ENCODE measurements at regions not wholly inside any gene's neighbourhood (a gene's known extent, or its start where the extent isn't known, plus 50 kb on each side); places are given as distances from the start of the nearest gene placed in this dataset.

GRCh38 chr1:36708587-36708986 lies 225.9 kb upstream of the CSF3R start:
- Histone ChIP-seq H3K9ac (ENCODE audit: low read depth, low read length) (no peak overlapping the region), H3K4me1 (ENCODE audit: control insufficient read depth, insufficient read depth, low read length) (no peaks in the 10 kb centered on the region), H3K27ac (ENCODE audit: insufficient read depth, low read length) (no peak overlapping the region), H2AK5ac (ENCODE audit: low read depth, low read length) (no peak overlapping the region), H4K20me1 (ENCODE audit: insufficient read depth, low read length) (no peaks in the 10 kb centered on the region), H2BK120ac (ENCODE audit: low read depth, low read length) (no peak overlapping the region), H3K79me1 (ENCODE audit: low read depth in 1 of 2, low read length in 2 of 2) (no peaks in the 10 kb centered on the region), H4K5ac (ENCODE audit: low read depth, low read length) (no peak overlapping the region), H2BK5ac (ENCODE audit: low read depth, low read length, poor library complexity, severe bottlenecking) (no peak overlapping the region), H2AK9ac (replicated peaks; ENCODE audit: low read depth, low read length, poor library complexity) (peak overlapping the region; percentile 61), H3K27me3 (ENCODE audit: control insufficient read depth, insufficient read depth, low read length) (peaks cover 3% of the 10 kb centered on the region; the same call in 1 of the 2 replicates), H3K4me3 (ENCODE audit: insufficient read depth, low read depth, low read length) (no peak overlapping the region), H3K9me3 (ENCODE audit: control insufficient read depth, insufficient read depth, low read length) (no peaks in the 10 kb centered on the region), H4K8ac (ENCODE audit: low read depth in 2 of 2, low read length in 2 of 2) (no peak overlapping the region), H3K56ac (ENCODE audit: extremely low read depth, insufficient read depth, low read length) (no peak overlapping the region), H2BK15ac (ENCODE audit: low read depth, low read length) (no peak overlapping the region), H3K36me3 (ENCODE audit: control insufficient read depth, insufficient read depth, low read length) (no peaks in the 10 kb centered on the region), H2BK20ac (ENCODE audit: low read depth, low read length) (no peak overlapping the region), H3K23ac (ENCODE audit: low read depth, low read length) (no peak overlapping the region), H3K4me2 (ENCODE audit: low read depth, low read length) (no peak overlapping the region), H4K91ac (ENCODE audit: insufficient read depth, low read depth, low read length) (no peak overlapping the region), H3K14ac (replicated peaks; ENCODE audit: low read depth, low read length) (no peak overlapping the region), H3K4ac (ENCODE audit: low read depth, low read length) (no peak overlapping the region), H2AFZ (replicated peaks; ENCODE audit: low read length, poor library complexity) (no peak overlapping the region), H3K18ac (ENCODE audit: low read depth, low read length) (no peak overlapping the region), H3K9me1 (ENCODE audit: insufficient read depth, low read length) (no peaks in the 10 kb centered on the region)
- WGBS, 2 experiments (ENCODE audit: extremely low coverage in 2 of 2, insufficient read length in 1 of 2) = 56% methylated on average over 4 of the region's 7 CpGs; no CpG with 5 or more reads in 1 of the 2 experiments
- TF ChIP-seq CEBPB (IDR thresholded peaks at IDR 0.05; ENCODE audit: low read depth, low read length) (no peak), MAFK (IDR thresholded peaks at IDR 0.05; ENCODE audit: low read depth, low read length) (no peak), POLR2A (IDR thresholded peaks at IDR 0.05; ENCODE audit: low read depth, low read length) (no peak), CTCF (conservative IDR thresholded peaks at IDR 0.05; ENCODE audit: low read depth, low read length) (no peak), CHD1 (IDR thresholded peaks at IDR 0.05; ENCODE audit: low read depth, low read length) (no peak), SMC3 (IDR thresholded peaks at IDR 0.05; ENCODE audit: low read depth, low read length) (no peak), MAZ (IDR thresholded peaks at IDR 0.05; ENCODE audit: borderline replicate concordance, low read depth, low read length) (no peak), BHLHE40 (IDR thresholded peaks at IDR 0.05; ENCODE audit: low read depth, low read length) (no peak)
- ChIA-PET POLR2A (ENCODE audit: unreplicated experiment) (no interaction called here), CTCF (no interaction called here)
- intact Hi-C loops (cut with micrococcal nuclease) = no loop called here
- ATAC-seq (ENCODE audit: low read depth) = no peak
- DNase-seq = no peak
- BruUV-seq (replicated peaks) = no TSS peak
- dilution Hi-C loops (cut with HindIII; ENCODE audit: low sequenced_read_pairs, unreplicated experiment) = no loop called here
- in situ Hi-C loops (cut with MboI; ENCODE audit: low sequenced_read_pairs) = no loop called here

Measured in IMR-90 (cell line).